IMR-90 (cell line): ENCODE measurements at regions not wholly inside any gene's neighbourhood (a gene's known extent, or its start where the extent isn't known, plus 50 kb on each side); places are given as distances from the start of the nearest gene placed in this dataset.

Source experiments
- ATAC-seq: fragments of 200-7000 bp; cut with Tn5 transposase; 2 replicates; pipeline ENCODE4 v1.9.1; 2020; ENCODE audit warnings: low read depth, mild to moderate bottlenecking, moderate library complexity
- BruUV-seq: library from RNA; stranded (reverse); fragments of 400-500 nt; replicated peaks from 2 replicates; lab custom pipeline; 2021; lab: Mats Ljungman, UMichigan
- CTCF ChIA-PET: fragments of 300-600 bp; formaldehyde crosslinking; extraction: SDS; loops from one replicate; lab custom pipeline; 2021; ENCODE audit warnings: antibody characterized with exemption; lab: Yijun Ruan, JAX
- POLR2A ChIA-PET: fragments of 300-600 bp; sonication (Branson Sonifier 250); formaldehyde crosslinking; loops from one replicate; lab custom pipeline; 2022; ENCODE audit warnings: antibody characterized with exemption; ENCODE audit not compliant: unreplicated experiment; lab: Charles Lee
- DNase-seq: peaks from one replicate; pipeline ENCODE4 v3.0.0; 2013
- H2AFZ ChIP-seq: replicated peaks from 2 replicates; pipeline ENCODE3; 2013; ENCODE audit warnings: low read length, mild to moderate bottlenecking; ENCODE audit not compliant: poor library complexity
- H2AK5ac ChIP-seq: 2 replicates; pipeline ENCODE4 v1.6.1; 2013; ENCODE audit warnings: low read depth, low read length, inconsistent platforms
- H2AK9ac ChIP-seq: replicated peaks from 2 replicates; pipeline ENCODE3; 2013; ENCODE audit warnings: mild to moderate bottlenecking, low read depth, low read length, moderate library complexity; ENCODE audit not compliant: poor library complexity
- H2BK120ac ChIP-seq: 2 replicates; pipeline ENCODE4 v1.6.1; 2013; ENCODE audit warnings: low read depth, low read length, inconsistent platforms
- H2BK15ac ChIP-seq: 3 replicates; pipeline ENCODE4 v1.6.1; 2013; ENCODE audit warnings: low read depth, low read length, inconsistent platforms
- H2BK20ac ChIP-seq: 2 replicates; pipeline ENCODE4 v1.6.1; 2013; ENCODE audit warnings: low read depth, mild to moderate bottlenecking, inconsistent platforms, low read length, moderate library complexity
- H2BK5ac ChIP-seq: 2 replicates; pipeline ENCODE4 v1.6.1; 2013; ENCODE audit warnings: mild to moderate bottlenecking, low read depth, low read length, inconsistent platforms; ENCODE audit not compliant: poor library complexity, severe bottlenecking
- H3K14ac ChIP-seq: replicated peaks from 2 replicates; pipeline ENCODE4 v1.6.1; 2013; ENCODE audit warnings: low read depth, low read length, inconsistent platforms
- H3K18ac ChIP-seq: 2 replicates; pipeline ENCODE4 v1.6.1; 2013; ENCODE audit warnings: low read depth, low read length, control low read depth
- H3K23ac ChIP-seq: 2 replicates; pipeline ENCODE4 v1.6.1; 2013; ENCODE audit warnings: low read depth, low read length, inconsistent platforms
- H3K27ac ChIP-seq: 2 replicates; pipeline ENCODE4 v1.5.1; 2013; ENCODE audit warnings: mild to moderate bottlenecking, control low read depth, low read length; ENCODE audit not compliant: insufficient read depth
- H3K27me3 ChIP-seq: 2 replicates; pipeline ENCODE4 v1.6.1; 2013; ENCODE audit warnings: low read length; ENCODE audit not compliant: control insufficient read depth, insufficient read depth
- H3K36me3 ChIP-seq: 2 replicates; pipeline ENCODE4 v1.6.1; 2013; ENCODE audit warnings: low read length, mixed read lengths; ENCODE audit not compliant: control insufficient read depth, insufficient read depth
- H3K4ac ChIP-seq: 2 replicates; pipeline ENCODE4 v1.6.1; 2013; ENCODE audit warnings: low read depth, low read length, inconsistent platforms
- H3K4me1 ChIP-seq: 2 replicates; pipeline ENCODE4 v1.6.1; 2013; ENCODE audit warnings: low read length, mixed read lengths; ENCODE audit not compliant: control insufficient read depth, insufficient read depth
- H3K4me2 ChIP-seq: 2 replicates; pipeline ENCODE4 v1.6.1; 2013; ENCODE audit warnings: low read depth, mild to moderate bottlenecking, control low read depth, low read length, moderate library complexity
- H3K4me3 ChIP-seq: 2 replicates; pipeline ENCODE4 v1.5.1; 2013; ENCODE audit warnings: low read depth, mild to moderate bottlenecking, control low read depth, low read length, moderate library complexity; ENCODE audit not compliant: insufficient read depth
- H3K56ac ChIP-seq: 2 replicates; pipeline ENCODE4 v1.6.1; 2013; ENCODE audit warnings: low read length, inconsistent platforms; ENCODE audit not compliant: insufficient read depth; ENCODE audit errors: extremely low read depth
- H3K79me1 ChIP-seq, 2 experiments: 2 replicates each; pipeline ENCODE4 v1.6.1; 2013; ENCODE audit warnings: low read length in 2 of 2, inconsistent platforms in 1 of 2, low read depth in 1 of 2
- H3K9ac ChIP-seq: 2 replicates; pipeline ENCODE4 v1.6.1; 2013; ENCODE audit warnings: low read depth, low read length, control low read depth
- H3K9me1 ChIP-seq: 2 replicates; pipeline ENCODE4 v1.6.1; 2013; ENCODE audit warnings: low read length, inconsistent platforms; ENCODE audit not compliant: insufficient read depth
- H3K9me3 ChIP-seq: 2 replicates; pipeline ENCODE4 v1.6.1; 2013; ENCODE audit warnings: low read length; ENCODE audit not compliant: control insufficient read depth, insufficient read depth
- H4K20me1 ChIP-seq: 2 replicates; pipeline ENCODE4 v1.6.1; 2013; ENCODE audit warnings: low read length, inconsistent platforms; ENCODE audit not compliant: insufficient read depth
- H4K5ac ChIP-seq: 2 replicates; pipeline ENCODE4 v1.6.1; 2013; ENCODE audit warnings: mild to moderate bottlenecking, low read depth, low read length, control low read depth
- H4K8ac ChIP-seq, 2 experiments: 2 replicates each; pipeline ENCODE4 v1.6.1; 2013; ENCODE audit warnings: low read depth in 2 of 2, low read length in 2 of 2, control low read depth in 1 of 2, inconsistent platforms in 1 of 2
- H4K91ac ChIP-seq: 2 replicates; pipeline ENCODE4 v1.6.1; 2013; ENCODE audit warnings: low read depth, low read length, inconsistent platforms; ENCODE audit not compliant: insufficient read depth
- CHD1 ChIP-seq: IDR thresholded peaks from 2 replicates; pipeline ENCODE4 v1.6.1; 2012; ENCODE audit warnings: low read depth, low read length, improper control_type of control experiment
- MAFK ChIP-seq: IDR thresholded peaks from 2 replicates; pipeline ENCODE4 v1.6.1; 2012; ENCODE audit warnings: low read depth, low read length, improper control_type of control experiment
- MAZ ChIP-seq: IDR thresholded peaks from 2 replicates; pipeline ENCODE4 v1.6.1; 2012; ENCODE audit warnings: low read depth, mild to moderate bottlenecking, low read length, improper control_type of control experiment, moderate library complexity, borderline replicate concordance
- MXI1 ChIP-seq: IDR thresholded peaks from 2 replicates; pipeline ENCODE4 v1.6.1; 2012; ENCODE audit warnings: low read depth, mild to moderate bottlenecking, low read length, moderate library complexity, borderline replicate concordance
- NFE2L2 ChIP-seq: fragments of 150-350 bp; IDR thresholded peaks from 2 replicates; pipeline ENCODE4 v1.6.1; 2016; ENCODE audit warnings: low read depth, mild to moderate bottlenecking, low read length
- SMC3 ChIP-seq: fragments of 150-350 bp; IDR thresholded peaks from 2 replicates; pipeline ENCODE4 v1.6.1; 2016; ENCODE audit warnings: low read depth, mild to moderate bottlenecking, antibody characterized with exemption, low read length, moderate library complexity
- WGBS, 2 experiments: methylation state at CpG; one replicate each; pipeline versions ENCODE4 v1.1.5 to v1.1.7; 2013; ENCODE audit warnings: missing lambda C conversion rate in 2 of 2; ENCODE audit not compliant: insufficient read length in 1 of 2; ENCODE audit errors: extremely low coverage in 2 of 2; 5-methylcytosine and 5-hydroxymethylcytosine counted together
- dilution Hi-C: fragments of 300-500 bp; cut with HindIII; formaldehyde crosslinking; loops from one replicate; pipeline ENCODE4 v1.14.3; 2018; ENCODE audit warnings: low sequenced_read_pairs; ENCODE audit not compliant: unreplicated experiment
- in situ Hi-C: fragments of 300-500 bp; cut with MboI; formaldehyde crosslinking; loops from 3 replicates; pipeline ENCODE4 v1.14.3; 2019; ENCODE audit warnings: low sequenced_read_pairs, inconsistent platforms, mixed read lengths
- intact Hi-C: fragments of 100-400 bp; cut with micrococcal nuclease; formaldehyde crosslinking; loops from 2 replicates; pipeline ENCODE4 v1.10.0; 2022
- TF ChIP-seq, protein P1 (sequence below): fragments of 150-350 bp; IDR thresholded peaks from 2 replicates; pipeline ENCODE4 v1.6.1; 2016; ENCODE audit warnings: low read depth, mild to moderate bottlenecking, low read length, moderate library complexity, borderline replicate concordance
- TF ChIP-seq, protein P2 (sequence below): fragments of 150-350 bp; IDR thresholded peaks from 2 replicates; pipeline ENCODE4 v1.6.1; 2017; ENCODE audit warnings: mild to moderate bottlenecking, antibody characterized with exemption, low read length, low read depth

- H3K18ac ChIP-seq, result no peak overlapping the region
- no peak overlapping the region for H3K27ac ChIP-seq
- intact Hi-C loops (no loop called here), dilution Hi-C loops (no loop called here), in situ Hi-C loops (no loop called here)
- no peak overlapping the region for H3K14ac ChIP-seq
- H3K4ac ChIP-seq, result no peak overlapping the region
- H3K4me1 ChIP-seq, result no peaks in the 10 kb centered on the region
- no peak overlapping the region for H3K56ac ChIP-seq
- H2AK9ac ChIP-seq, result no peak overlapping the region
- POLR2A ChIA-PET, result no interaction called here
- CTCF ChIA-PET, result interaction anchor here (0.6 to 1.0 kb wide), 2 partner anchors 33 to 731 kb away, joined by 3 read pairs; no protein-coding TSS in a partner anchor
- H2AFZ ChIP-seq, result no peak overlapping the region
- no peaks in the 10 kb centered on the region; the same call in 1 of the 2 replicates for H3K9me3 ChIP-seq
- H3K23ac ChIP-seq, result no peak overlapping the region
- no peak overlapping the region for H3K9ac ChIP-seq
- H4K5ac ChIP-seq, result no peak overlapping the region
- no peak overlapping the region for H2BK20ac ChIP-seq
- no peaks in the 10 kb centered on the region for H4K20me1 ChIP-seq
- DNase-seq (no peak), ATAC-seq (no peak)
- H3K4me3 ChIP-seq, result no peak overlapping the region
- BruUV-seq, result no TSS peak
- no peak overlapping the region for H2AK5ac ChIP-seq
- H2BK15ac ChIP-seq, result no peak overlapping the region
- H3K27me3 ChIP-seq, result no peaks in the 10 kb centered on the region
- no peak overlapping the region for H2BK5ac ChIP-seq
- no peaks in the 10 kb centered on the region for H3K79me1 ChIP-seq
- H4K8ac ChIP-seq, result no peak overlapping the region
- no peak overlapping the region for H3K4me2 ChIP-seq
- H2BK120ac ChIP-seq, result no peak overlapping the region
- H3K36me3 ChIP-seq, result no peaks in the 10 kb centered on the region
- H3K9me1 ChIP-seq, result no peaks in the 10 kb centered on the region
- no peak overlapping the region for H4K91ac ChIP-seq
- TF ChIP-seq MAFK (no peak), CHD1 (no peak), MXI1 (no peak), NFE2L2 (no peak), MAZ (no peak), SMC3 (no peak)
- TF ChIP-seq, protein P1, sequence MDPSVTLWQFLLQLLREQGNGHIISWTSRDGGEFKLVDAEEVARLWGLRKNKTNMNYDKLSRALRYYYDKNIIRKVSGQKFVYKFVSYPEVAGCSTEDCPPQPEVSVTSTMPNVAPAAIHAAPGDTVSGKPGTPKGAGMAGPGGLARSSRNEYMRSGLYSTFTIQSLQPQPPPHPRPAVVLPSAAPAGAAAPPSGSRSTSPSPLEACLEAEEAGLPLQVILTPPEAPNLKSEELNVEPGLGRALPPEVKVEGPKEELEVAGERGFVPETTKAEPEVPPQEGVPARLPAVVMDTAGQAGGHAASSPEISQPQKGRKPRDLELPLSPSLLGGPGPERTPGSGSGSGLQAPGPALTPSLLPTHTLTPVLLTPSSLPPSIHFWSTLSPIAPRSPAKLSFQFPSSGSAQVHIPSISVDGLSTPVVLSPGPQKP, result no peak
- TF ChIP-seq, protein P2, sequence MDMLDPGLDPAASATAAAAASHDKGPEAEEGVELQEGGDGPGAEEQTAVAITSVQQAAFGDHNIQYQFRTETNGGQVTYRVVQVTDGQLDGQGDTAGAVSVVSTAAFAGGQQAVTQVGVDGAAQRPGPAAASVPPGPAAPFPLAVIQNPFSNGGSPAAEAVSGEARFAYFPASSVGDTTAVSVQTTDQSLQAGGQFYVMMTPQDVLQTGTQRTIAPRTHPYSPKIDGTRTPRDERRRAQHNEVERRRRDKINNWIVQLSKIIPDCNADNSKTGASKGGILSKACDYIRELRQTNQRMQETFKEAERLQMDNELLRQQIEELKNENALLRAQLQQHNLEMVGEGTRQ, result no peak
- WGBS, 2 experiments, result no CpG with 5 or more reads among the region's 2 CpGs
Measured at GRCh38 chr9:103281126-103281525, 286.0 kb downstream of the CYLC2 start.
